ENCODE measurements at regions not wholly inside any gene's neighbourhood (a gene's known extent, or its start where the extent isn't known, plus 50 kb on each side); places are given as distances from the start of the nearest gene placed in this dataset. TPM values are rescaled to one million over a fixed set of nuclear protein-coding genes. Genes with fewer than 3 reads are reported as not detected.
"Not testable (repeated sequence)": the region's sequence is repeated elsewhere in the genome, so short reads cannot be mapped to it uniquely, and the experiment has no call there.

DNA sequence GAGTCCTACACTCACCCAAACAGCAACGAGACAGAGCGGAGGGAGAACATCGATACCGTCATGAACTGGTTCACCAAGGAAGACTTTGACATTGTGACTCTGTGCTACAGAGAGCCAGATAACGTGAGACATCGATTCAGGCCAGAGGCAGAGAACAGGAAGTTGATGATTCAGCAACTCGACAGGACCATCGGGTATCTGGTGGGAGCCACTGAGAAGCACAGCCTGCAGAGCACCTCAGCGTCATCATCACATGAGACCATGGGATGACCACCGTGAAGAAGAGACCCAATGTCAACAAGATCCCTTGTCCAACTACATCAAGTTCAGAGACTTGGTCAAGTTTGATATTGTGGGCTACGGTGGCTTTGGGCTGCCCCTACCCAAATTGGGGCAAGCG lies 60.8 kb upstream of the DEFB108B start:
- WGBS, 3 donors = 93% methylated on average over 12 of the region's 12 CpGs

DNA sequence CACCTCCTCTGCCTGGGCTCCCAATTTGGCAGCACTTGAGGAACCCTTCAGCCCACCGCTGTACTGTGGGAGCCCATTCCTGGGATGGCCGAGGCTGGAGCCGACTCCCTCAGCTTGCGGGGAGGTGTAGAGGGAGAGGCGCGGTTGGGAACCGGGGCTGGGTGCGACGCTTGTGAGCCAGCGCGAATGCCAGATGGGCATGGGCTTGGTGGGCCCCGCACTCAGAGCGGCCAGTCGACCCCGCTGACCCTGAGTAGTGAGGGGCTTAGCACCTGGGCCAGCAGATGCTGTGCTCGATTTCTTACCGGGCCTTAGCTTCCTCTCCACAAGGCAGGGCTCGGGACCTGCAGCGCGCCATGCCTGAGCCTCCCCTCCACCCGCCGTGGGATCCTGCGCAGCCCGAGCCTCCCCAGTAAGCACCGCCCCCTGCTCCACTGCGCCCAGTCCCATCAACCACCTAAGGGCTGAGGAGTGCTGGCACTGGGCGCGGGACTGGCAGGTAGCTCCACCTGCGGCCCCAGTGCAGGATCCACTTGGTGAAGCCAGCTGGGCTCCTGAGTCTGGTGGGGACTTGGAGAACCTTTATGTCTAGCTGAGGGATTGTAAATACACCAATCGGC lies 58.3 kb upstream of the DEFB108B start:
- H3K36me3 ChIP-seq = no peaks in the 10 kb centered on the region
- DNase-seq = no peak
- 95 to 97% (median 96%) methylated on average over 30 of the region's 30 CpGs for WGBS, 3 donors
- H3K4me3 ChIP-seq = no peak overlapping the region
- no peak overlapping the region for H3K27ac ChIP-seq
- H3K9me3 ChIP-seq = no peaks in the 10 kb centered on the region
- intact Hi-C loops (cut with DNase I) = no loop called here
- no peak for TF ChIP-seq EP300 (IDR thresholded peaks at IDR 0.05)
- no peaks in the 10 kb centered on the region for H3K4me1 ChIP-seq (ENCODE audit: insufficient read depth)
- H3K27me3 ChIP-seq = no peaks in the 10 kb centered on the region

More for the DNA sequence above, 60.8 kb upstream of the DEFB108B start:
- DNase-seq; H3K4me1 ChIP-seq (ENCODE audit: insufficient read depth); H3K36me3 ChIP-seq; intact Hi-C loops (cut with DNase I); H3K27me3 ChIP-seq; H3K9me3 ChIP-seq; H3K4me3 ChIP-seq; H3K27ac ChIP-seq: not testable (repeated sequence)

DNA sequence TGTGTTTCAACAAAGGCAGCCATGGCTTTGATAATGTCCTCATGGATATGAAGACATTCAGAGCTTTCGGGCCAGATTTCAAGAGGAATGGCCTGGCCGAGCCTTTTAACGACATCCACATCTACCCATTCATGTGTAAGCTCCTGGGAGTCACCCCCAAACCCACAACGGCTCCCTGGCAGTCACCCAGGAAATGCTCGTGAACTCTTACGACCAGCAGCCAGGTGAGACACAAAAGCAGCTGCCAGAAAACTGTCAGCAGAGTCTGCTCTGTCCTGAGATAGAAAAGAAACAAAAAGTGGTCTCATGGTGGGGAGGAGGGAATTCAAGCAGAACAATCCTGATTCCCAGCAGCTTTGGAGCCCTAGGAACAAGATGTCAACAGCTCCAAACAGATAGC lies 52.9 kb upstream of the DEFB108B start:
- H3K9me3 ChIP-seq; H3K27me3 ChIP-seq; H3K36me3 ChIP-seq; DNase-seq; H3K27ac ChIP-seq; H3K4me1 ChIP-seq (ENCODE audit: insufficient read depth); H3K4me3 ChIP-seq; intact Hi-C loops (cut with DNase I): not testable (repeated sequence)
- WGBS, 3 donors = 40 to 49% (median 43%) methylated on average over 6 of the region's 6 CpGs

DNA sequence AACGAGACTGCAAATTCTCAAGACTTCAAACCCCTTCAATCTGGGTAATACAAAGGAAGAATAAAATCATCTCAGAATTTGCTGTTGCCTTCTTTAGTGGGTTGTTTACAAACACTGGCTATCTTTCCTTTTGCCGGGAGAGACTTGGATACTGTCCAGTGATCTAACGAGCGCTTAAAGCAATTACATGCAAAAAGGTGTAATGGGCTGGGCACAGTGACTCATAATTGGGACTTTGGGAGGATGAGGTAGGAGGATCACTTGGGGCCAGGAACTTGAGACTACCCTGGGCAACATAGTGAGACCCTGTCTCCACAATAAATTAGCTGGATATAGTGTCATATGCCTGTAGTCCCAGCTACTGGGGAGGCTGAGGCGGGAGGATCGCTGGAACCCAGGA lies 52.2 kb upstream of the DEFB108B start:
- H3K36me3 ChIP-seq; DNase-seq; H3K9me3 ChIP-seq; intact Hi-C loops (cut with DNase I); H3K27ac ChIP-seq; H3K4me1 ChIP-seq (ENCODE audit: insufficient read depth); H3K27me3 ChIP-seq; H3K4me3 ChIP-seq: not testable (repeated sequence)
- WGBS, 3 donors = 33 to 44% (median 34%) methylated on average over 6 of the region's 6 CpGs

DNA sequence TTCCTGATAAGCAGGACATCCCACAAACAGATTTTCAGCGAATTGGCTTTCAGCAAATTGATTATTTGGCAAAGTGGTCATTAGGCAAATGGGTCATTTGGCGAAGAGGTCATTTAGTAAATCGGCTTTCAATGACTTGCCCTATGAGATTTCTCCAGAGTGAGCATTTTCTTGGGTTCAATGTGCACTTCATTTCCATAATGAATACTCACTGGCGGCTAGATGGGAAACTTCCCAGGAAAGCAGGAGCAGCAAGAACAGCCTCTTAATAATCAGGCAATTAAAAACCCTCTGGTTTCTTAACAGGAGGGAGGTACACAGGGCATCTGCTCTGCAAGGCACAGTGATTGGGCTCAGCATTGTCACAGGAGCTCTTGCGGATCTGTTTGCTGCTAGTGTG lies 51.5 kb upstream of the DEFB108B start:
- H3K9me3 ChIP-seq; H3K27me3 ChIP-seq; H3K36me3 ChIP-seq; DNase-seq; H3K4me3 ChIP-seq; H3K27ac ChIP-seq; H3K4me1 ChIP-seq (ENCODE audit: insufficient read depth); intact Hi-C loops (cut with DNase I): not testable (repeated sequence)
- 72 to 76% (median 73%) methylated on average over 5 of the region's 5 CpGs for WGBS, 3 donors

DNA sequence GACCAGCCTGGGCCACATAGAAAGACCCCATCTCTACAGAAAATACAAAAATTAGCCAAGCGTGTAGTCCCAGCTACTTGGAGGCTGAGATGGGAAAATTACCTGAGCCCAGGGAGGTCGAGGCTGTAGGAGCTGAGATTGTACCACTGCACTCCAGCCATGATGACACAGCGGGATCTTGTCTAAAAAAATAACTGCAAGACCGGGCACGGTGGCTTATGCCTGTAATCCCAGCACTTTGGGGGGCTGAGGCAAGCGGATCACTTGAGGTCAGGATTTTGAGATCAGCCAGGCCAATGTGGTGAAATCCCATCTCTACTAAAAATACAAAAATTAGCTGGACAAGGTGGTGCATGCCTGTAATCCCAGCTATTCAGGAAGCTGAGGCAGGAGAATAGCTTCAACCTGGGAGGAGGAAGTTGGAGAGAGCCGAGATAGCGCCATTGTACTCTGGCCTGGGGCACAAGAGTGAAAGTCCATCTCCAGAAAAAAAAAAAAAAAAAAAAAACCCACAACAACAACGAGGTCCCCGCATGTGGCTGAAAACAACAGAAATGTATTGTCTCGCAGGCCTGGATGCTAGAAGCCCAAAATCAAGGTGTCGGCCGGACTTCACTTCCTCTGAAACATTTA lies 50.7 kb upstream of the DEFB108B start:
- intact Hi-C loops (cut with DNase I); H3K27ac ChIP-seq; DNase-seq; H3K4me3 ChIP-seq; H3K9me3 ChIP-seq; H3K4me1 ChIP-seq (ENCODE audit: insufficient read depth); H3K36me3 ChIP-seq; H3K27me3 ChIP-seq: not testable (repeated sequence)
- WGBS, 3 donors = 91 to 94% (median 91%) methylated on average over 13 of the region's 13 CpGs

DNA sequence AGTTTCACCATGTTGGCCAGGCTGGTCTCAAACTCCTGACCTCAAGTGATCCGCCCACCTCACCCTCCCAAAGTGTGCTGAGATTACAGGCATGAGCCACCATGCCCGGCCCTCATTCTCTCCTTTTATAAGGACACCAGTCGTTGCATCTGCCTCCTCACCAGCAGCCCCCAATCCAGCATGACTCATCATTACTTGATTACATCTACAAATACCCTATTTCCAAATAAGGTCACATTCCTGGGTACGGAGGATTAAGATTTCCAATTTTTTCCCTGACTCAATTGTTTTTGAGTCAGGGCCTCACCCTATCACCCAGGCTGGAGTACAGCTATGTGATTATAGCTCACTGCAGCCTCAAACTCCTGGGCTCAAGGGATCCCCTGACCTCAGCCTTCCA lies 49.8 kb upstream of the DEFB108B start:
- intact Hi-C loops (cut with DNase I); H3K9me3 ChIP-seq; H3K4me3 ChIP-seq; H3K27me3 ChIP-seq; H3K27ac ChIP-seq; DNase-seq; H3K4me1 ChIP-seq (ENCODE audit: insufficient read depth); H3K36me3 ChIP-seq: not testable (repeated sequence)
- 54 to 72% (median 62%) methylated on average over 4 of the region's 4 CpGs for WGBS, 3 donors

Small RNAs in the stretch of these regions (small RNA-seq; reads per million reads assigned to genes)
- not detected for gene SNRPCP14
